HG03469 (cell line): ENCODE measurements at regions not wholly inside any gene's neighbourhood (a gene's known extent, or its start where the extent isn't known, plus 50 kb on each side); places are given as distances from the start of the nearest gene placed in this dataset.
"Not testable (repeated sequence)": the region's sequence is repeated elsewhere in the genome, so short reads cannot be mapped to it uniquely, and the experiment has no call there.

ENCODE experiments used
- ATAC-seq: cut with Tn5 transposase; IDR thresholded peaks from one replicate; pipeline ENCODE4 v1.9.1; 2021; ENCODE audit warnings: mild to moderate bottlenecking, moderate library complexity, moderate number of reproducible peaks; ENCODE audit not compliant: unreplicated experiment

- ATAC-seq: no peak
Measured at GRCh38 chr6:80535914-80536565, 429.6 kb downstream of the BCKDHB start.

GRCh38 chr6:80531681-80532619, 425.5 kb downstream of the BCKDHB start:
- ATAC-seq: no peak

- ATAC-seq: no peak
Measured at GRCh38 chr6:80530103-80530502, 423.6 kb downstream of the BCKDHB start.

- no peak for ATAC-seq
Measured at GRCh38 chr6:80528115-80528514, 421.6 kb downstream of the BCKDHB start.

GRCh38 chr6:80527552-80528052, 421.1 kb downstream of the BCKDHB start:
- ATAC-seq: no peak

- ATAC-seq: no peak
Measured at GRCh38 chr6:80523531-80523997, 417.1 kb downstream of the BCKDHB start.

- ATAC-seq: no peak
Measured at GRCh38 chr6:80523010-80523409, 416.5 kb downstream of the BCKDHB start.

GRCh38 chr6:80522576-80522975, 416.1 kb downstream of the BCKDHB start:
- ATAC-seq: no peak

GRCh38 chr6:80519811-80520594, 413.5 kb downstream of the BCKDHB start:
- ATAC-seq: no peak

- no peak for ATAC-seq
Measured at GRCh38 chr6:80517525-80517924, 411.1 kb downstream of the BCKDHB start.

- ATAC-seq: not testable (repeated sequence)
Measured at GRCh38 chr6:80510521-80510920, 404.1 kb downstream of the BCKDHB start.

GRCh38 chr6:80508885-80509630, 402.6 kb downstream of the BCKDHB start:
- no peak for ATAC-seq

- ATAC-seq: no peak
Measured at GRCh38 chr6:80504882-80505281, 398.4 kb downstream of the BCKDHB start.

- ATAC-seq: no peak
Measured at GRCh38 chr6:80503660-80504059, 397.2 kb downstream of the BCKDHB start.

GRCh38 chr6:80502871-80503270, 396.4 kb downstream of the BCKDHB start:
- no peak for ATAC-seq

- no peak for ATAC-seq
Measured at GRCh38 chr6:80501636-80502035, 395.2 kb downstream of the BCKDHB start.

GRCh38 chr6:80497696-80498486, 391.4 kb downstream of the BCKDHB start:
- not testable (repeated sequence) for ATAC-seq

- peak; percentile 79 for ATAC-seq
Measured at GRCh38 chr6:80489911-80490635, 383.6 kb downstream of the BCKDHB start.

- no peak for ATAC-seq
Measured at GRCh38 chr6:80488190-80488589, 381.7 kb downstream of the BCKDHB start.
